ENCODE measurements at regions not wholly inside any gene's neighbourhood (a gene's known extent, or its start where the extent isn't known, plus 50 kb on each side); places are given as distances from the start of the nearest gene placed in this dataset.

DNA sequence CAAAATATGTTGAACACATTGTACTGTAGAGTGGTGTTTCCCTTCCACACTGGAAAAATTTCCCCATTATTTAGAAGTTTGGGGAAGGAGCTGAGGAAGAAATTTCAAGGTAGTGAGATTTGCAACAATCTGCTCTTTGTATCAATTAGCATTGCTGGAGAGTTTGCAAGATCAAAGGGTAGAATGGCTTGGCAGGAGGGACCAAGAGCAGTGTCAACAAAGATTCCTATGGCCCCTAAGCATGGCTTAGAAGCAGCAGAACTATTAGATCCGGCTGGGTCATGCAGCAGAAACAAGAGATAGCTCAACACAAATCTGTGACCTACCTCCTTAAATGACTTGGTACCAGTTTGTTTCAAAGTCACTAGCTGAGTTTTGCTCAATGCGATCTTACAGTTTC is 175.0 kb downstream of the C3orf38 start:
- TF ChIP-seq, protein P1, sequence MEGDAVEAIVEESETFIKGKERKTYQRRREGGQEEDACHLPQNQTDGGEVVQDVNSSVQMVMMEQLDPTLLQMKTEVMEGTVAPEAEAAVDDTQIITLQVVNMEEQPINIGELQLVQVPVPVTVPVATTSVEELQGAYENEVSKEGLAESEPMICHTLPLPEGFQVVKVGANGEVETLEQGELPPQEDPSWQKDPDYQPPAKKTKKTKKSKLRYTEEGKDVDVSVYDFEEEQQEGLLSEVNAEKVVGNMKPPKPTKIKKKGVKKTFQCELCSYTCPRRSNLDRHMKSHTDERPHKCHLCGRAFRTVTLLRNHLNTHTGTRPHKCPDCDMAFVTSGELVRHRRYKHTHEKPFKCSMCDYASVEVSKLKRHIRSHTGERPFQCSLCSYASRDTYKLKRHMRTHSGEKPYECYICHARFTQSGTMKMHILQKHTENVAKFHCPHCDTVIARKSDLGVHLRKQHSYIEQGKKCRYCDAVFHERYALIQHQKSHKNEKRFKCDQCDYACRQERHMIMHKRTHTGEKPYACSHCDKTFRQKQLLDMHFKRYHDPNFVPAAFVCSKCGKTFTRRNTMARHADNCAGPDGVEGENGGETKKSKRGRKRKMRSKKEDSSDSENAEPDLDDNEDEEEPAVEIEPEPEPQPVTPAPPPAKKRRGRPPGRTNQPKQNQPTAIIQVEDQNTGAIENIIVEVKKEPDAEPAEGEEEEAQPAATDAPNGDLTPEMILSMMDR (IDR thresholded peaks at IDR 0.05): no peak
- H3K36me3 ChIP-seq: no peaks in the 10 kb centered on the region
- no peak overlapping the region for H3K27ac ChIP-seq
- no peaks in the 10 kb centered on the region for H3K27me3 ChIP-seq
- intact Hi-C loops (cut with DNase I): no loop called here
- DNase-seq: no peak
- H3K4me1 ChIP-seq: no peaks in the 10 kb centered on the region
- no peak overlapping the region for H3K4me3 ChIP-seq
- H3K9me3 ChIP-seq: no peaks in the 10 kb centered on the region
- H3K9ac ChIP-seq (ENCODE audit: low read depth in 2 of 2, low read length in 2 of 2): no peak overlapping the region

DNA sequence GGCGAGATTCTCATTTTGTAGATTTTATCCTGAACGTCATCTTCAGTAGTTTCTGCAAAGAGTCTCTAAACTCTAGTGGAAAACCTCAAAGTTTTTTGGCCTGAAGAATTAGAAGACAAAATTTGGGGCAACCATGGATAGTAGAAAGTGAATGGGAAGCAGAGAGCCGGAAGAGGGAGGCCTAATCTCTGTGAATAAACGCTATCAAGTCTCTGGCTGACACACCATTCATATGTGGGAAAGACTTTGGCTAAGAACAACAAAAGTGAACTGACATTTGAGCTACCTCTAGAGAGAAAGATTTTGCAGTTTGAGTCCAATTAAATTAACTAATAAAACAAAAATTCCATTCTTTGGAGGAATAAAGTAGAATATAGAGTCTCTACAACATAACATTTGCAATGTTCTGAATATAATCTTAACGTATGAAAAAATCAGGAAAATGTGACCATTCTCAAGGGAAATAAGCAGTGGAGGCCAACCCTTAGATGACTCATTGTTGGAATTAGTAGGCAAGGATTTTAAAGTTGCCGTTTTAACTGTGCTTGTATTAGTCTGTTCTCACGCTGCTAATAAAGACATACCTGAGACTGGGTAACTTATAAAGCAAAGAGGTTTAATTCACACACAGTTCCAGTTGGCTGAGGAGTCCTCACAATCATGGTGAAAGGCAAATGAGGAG is 184.6 kb downstream of the C3orf38 start:
- intact Hi-C loops (cut with DNase I): no loop called here
- TF ChIP-seq, protein P1 (IDR thresholded peaks at IDR 0.05): no peak
- DNase-seq: no peak

DNA sequence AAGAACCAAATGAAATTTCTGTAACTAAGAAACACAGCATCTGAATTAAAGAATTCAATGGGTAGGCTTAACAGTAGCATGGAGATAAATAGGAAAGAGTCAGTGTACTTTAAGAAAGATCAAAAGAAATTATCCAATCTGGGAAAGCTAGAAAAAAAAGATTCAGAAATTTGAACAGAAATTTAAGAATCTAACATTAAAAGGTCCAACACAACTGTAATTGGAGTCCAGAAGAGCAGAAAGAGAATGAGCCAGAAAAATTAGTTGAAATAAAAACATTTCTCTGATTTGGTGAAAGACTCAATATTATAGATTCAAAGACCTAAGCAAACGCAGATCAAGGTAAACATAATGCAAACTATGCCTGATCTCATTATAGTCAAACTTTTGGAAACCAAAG is 187.1 kb downstream of the C3orf38 start:
- H3K36me3 ChIP-seq: no peaks in the 10 kb centered on the region

More for the DNA sequence above, 184.6 kb downstream of the C3orf38 start:
- Histone ChIP-seq H3K9ac (ENCODE audit: low read depth in 2 of 2, low read length in 2 of 2) (no peak overlapping the region), H3K4me1 (no peaks in the 10 kb centered on the region), H3K36me3 (no peaks in the 10 kb centered on the region), H3K9me3 (no peaks in the 10 kb centered on the region), H3K27ac (no peak overlapping the region), H3K27me3 (no peaks in the 10 kb centered on the region), H3K4me3 (no peak overlapping the region)

DNA sequence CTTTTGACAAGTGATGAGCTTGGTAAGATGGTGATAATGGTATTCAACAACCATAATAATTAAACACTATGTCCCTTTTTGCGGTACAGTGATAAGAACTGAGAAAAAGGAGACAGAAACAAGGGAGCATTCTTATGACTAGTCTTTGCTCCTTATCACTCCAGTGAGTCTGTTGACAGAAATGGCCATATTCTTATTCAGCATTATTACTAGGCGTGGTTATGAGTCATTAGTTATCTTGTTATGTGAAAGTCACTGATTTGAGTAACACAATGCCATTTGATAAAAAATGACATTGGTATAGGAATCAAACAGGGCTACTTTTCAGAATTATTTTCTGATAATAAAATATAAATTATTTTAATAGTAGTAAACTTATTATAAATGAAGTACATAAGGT is 193.5 kb downstream of the C3orf38 start:
- Histone ChIP-seq H3K9me3 (no peaks in the 10 kb centered on the region), H3K27ac (no peak overlapping the region), H3K36me3 (no peaks in the 10 kb centered on the region), H3K4me3 (no peak overlapping the region), H3K4me1 (no peaks in the 10 kb centered on the region), H3K27me3 (no peaks in the 10 kb centered on the region), H3K9ac (ENCODE audit: low read depth in 2 of 2, low read length in 2 of 2) (no peak overlapping the region)
- intact Hi-C loops (cut with DNase I): no loop called here
- TF ChIP-seq, protein P1 (IDR thresholded peaks at IDR 0.05): no peak
- DNase-seq: no peak

More for the DNA sequence above, 187.1 kb downstream of the C3orf38 start:
- H3K27me3 ChIP-seq: no peaks in the 10 kb centered on the region
- no peaks in the 10 kb centered on the region for H3K4me1 ChIP-seq
- intact Hi-C loops (cut with DNase I): no loop called here
- H3K9me3 ChIP-seq: no peaks in the 10 kb centered on the region
- TF ChIP-seq, protein P1 (IDR thresholded peaks at IDR 0.05): no peak
- H3K9ac ChIP-seq (ENCODE audit: low read depth in 2 of 2, low read length in 2 of 2): no peak overlapping the region
- DNase-seq: no peak
- H3K4me3 ChIP-seq: no peak overlapping the region
- H3K27ac ChIP-seq: no peak overlapping the region

DNA sequence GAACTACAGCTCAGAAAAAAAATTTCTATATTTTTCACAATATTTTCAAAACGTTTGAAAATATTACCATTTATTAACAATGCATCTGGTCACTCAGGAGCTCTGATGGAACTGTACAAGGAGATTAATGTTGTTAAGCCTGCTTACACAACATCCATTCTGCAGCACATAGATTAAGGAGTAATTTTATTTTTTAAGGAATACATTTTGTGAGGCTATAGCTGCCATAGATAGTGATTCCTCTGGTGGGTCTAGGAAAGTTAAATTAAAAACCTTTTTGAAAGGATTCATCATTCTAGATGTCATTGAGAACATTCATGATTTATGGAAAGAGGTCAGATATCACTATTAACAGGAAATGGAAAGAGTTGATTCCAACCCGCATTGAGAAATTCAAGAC is 196.9 kb downstream of the C3orf38 start:
- Histone ChIP-seq H3K4me1 (no peaks in the 10 kb centered on the region), H3K36me3 (no peaks in the 10 kb centered on the region), H3K9me3 (no peaks in the 10 kb centered on the region), H3K4me3 (no peak overlapping the region), H3K9ac (ENCODE audit: low read depth in 2 of 2, low read length in 2 of 2) (no peak overlapping the region), H3K27me3 (no peaks in the 10 kb centered on the region), H3K27ac (no peak overlapping the region)
- no peak for DNase-seq
- intact Hi-C loops (cut with DNase I): no loop called here
- TF ChIP-seq, protein P1 (IDR thresholded peaks at IDR 0.05): no peak
